ENCODE measurements at regions not wholly inside any gene's neighbourhood (a gene's known extent, or its start where the extent isn't known, plus 50 kb on each side); places are given as distances from the start of the nearest gene placed in this dataset.

DNA sequence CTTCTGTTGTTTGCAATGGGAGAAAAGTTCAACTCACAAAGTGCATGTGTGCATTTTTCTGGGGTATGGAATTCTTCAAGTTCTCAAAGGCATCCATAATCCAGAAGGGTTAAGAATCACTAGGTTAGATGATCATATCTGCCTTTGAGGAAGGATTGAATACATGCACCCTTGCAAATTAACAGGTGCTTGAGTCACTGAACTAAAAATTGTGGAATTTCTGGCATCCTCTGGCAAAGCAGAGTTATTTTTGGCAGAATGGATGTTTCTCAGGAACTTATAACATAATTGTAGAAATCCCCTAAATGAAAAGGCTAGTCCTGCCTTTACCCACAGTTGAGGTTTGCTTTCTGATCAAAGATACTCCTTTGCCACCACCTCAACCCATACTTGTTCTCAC, 136.5 kb upstream of the DYRK2 start:
- Histone ChIP-seq H3K9ac (ENCODE audit: extremely low read depth, low read length, poor library complexity, severe bottlenecking) (no peak overlapping the region), H3K4me1 (ENCODE audit: control insufficient read depth, insufficient read depth, low read length) (no peaks in the 10 kb centered on the region), H3K36me3 (ENCODE audit: control insufficient read depth, insufficient read depth, low read length) (no peaks in the 10 kb centered on the region), H3K27me3 (ENCODE audit: control insufficient read depth, insufficient read depth, low read length, poor library complexity, severe bottlenecking) (no peaks in the 10 kb centered on the region), H3K27ac (ENCODE audit: low read depth, low read length) (no peak overlapping the region), H3K4me3 (ENCODE audit: low read length) (no peak overlapping the region), H3K9me3 (ENCODE audit: control insufficient read depth, low read length) (no peaks in the 10 kb centered on the region)
- no peak overlapping the region for H3K4me3 Mint-ChIP-seq
- H3K27ac Mint-ChIP-seq, result no peak overlapping the region
- no peaks in the 10 kb centered on the region for H3K36me3 Mint-ChIP-seq (ENCODE audit: low read depth)
- peaks cover 10% of the 10 kb centered on the region for H3K4me1 Mint-ChIP-seq
- TF ChIP-seq CTCF (conservative IDR thresholded peaks at IDR 0.05), result no peak
- peaks cover 15% of the 10 kb centered on the region for H3K27me3 Mint-ChIP-seq (ENCODE audit: insufficient read depth)
- H3K9me3 Mint-ChIP-seq, result no peaks in the 10 kb centered on the region
- DNase-seq, result no peak

DNA sequence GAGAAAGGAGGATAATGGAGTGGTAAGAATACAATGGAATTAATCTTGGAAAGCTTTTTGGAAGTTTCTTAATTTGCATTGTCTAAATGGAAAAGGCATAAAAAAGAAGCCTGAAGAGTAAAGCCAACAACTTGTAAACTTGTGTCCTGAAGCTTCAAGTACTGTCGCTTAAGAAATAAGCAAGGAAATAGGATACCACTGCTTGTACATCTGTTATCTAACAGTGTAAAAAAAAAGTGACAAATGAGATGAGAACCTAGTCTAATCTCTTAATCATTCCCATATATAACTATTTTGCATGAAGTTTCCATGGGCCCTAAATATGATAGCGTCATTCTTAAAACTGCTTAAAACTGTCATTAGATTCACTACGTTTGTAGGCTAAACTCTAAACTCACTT, 134.0 kb upstream of the DYRK2 start:
- Histone ChIP-seq H3K4me3 (ENCODE audit: low read length) (no peak overlapping the region), H3K27ac (ENCODE audit: low read depth, low read length) (no peak overlapping the region), H3K4me1 (ENCODE audit: control insufficient read depth, insufficient read depth, low read length) (no peaks in the 10 kb centered on the region), H3K9ac (ENCODE audit: extremely low read depth, low read length, poor library complexity, severe bottlenecking) (no peak overlapping the region), H3K27me3 (ENCODE audit: control insufficient read depth, insufficient read depth, low read length, poor library complexity, severe bottlenecking) (no peaks in the 10 kb centered on the region), H3K9me3 (ENCODE audit: control insufficient read depth, low read length) (no peaks in the 10 kb centered on the region), H3K36me3 (ENCODE audit: control insufficient read depth, insufficient read depth, low read length) (no peaks in the 10 kb centered on the region)
- no peak for TF ChIP-seq CTCF (conservative IDR thresholded peaks at IDR 0.05)
- no peak overlapping the region for H3K4me3 Mint-ChIP-seq
- no peaks in the 10 kb centered on the region for H3K36me3 Mint-ChIP-seq (ENCODE audit: low read depth)
- no peak for DNase-seq
- H3K27ac Mint-ChIP-seq, result no peak overlapping the region
- peaks cover 17% of the 10 kb centered on the region for H3K27me3 Mint-ChIP-seq (ENCODE audit: insufficient read depth)
- 90 to 96% methylated on average over 3 of the region's 3 CpGs for WGBS, 2 experiments (ENCODE audit: insufficient coverage in 1 of 2, insufficient read length in 1 of 2)
- no peaks in the 10 kb centered on the region for H3K9me3 Mint-ChIP-seq
- peaks cover 10% of the 10 kb centered on the region for H3K4me1 Mint-ChIP-seq

DNA sequence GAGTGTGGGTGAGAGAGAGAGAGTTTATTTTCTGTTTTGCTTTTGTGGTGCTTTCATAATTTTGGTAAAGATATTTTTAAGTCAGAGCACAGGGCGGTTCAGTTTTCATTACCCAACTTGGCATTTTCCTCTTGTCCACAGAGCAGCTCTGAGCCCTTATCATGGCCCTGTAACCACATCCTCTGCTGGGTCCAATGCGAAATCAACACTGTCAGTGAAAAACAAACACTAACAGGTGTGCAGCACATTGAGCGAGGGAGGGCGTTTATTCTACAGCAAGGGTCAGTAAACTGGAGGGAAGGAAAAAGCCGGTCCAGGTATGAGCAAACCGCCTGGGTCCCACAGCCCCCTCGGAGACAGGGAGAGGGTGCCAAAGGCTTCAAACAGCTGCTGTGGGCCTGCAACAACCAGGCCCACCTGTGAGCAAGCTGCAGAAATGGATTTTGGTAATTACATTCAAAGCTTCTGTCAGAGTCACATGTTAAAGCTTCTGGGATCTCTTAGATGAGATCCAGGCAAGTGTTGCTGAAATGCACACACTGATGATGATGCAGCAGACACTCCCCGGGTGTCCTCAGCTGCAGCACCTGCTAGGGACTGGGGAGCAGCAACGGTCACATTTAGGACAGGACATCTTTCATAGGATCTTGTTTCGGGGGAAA, 132.7 kb upstream of the DYRK2 start:
- no peak for TF ChIP-seq CTCF (conservative IDR thresholded peaks at IDR 0.05)
- WGBS, 2 experiments (ENCODE audit: insufficient coverage in 1 of 2, insufficient read length in 1 of 2), result 92 to 94% methylated on average over 10 of the region's 10 CpGs
- H3K9ac ChIP-seq (ENCODE audit: extremely low read depth, low read length, poor library complexity, severe bottlenecking), result no peak overlapping the region
- H3K36me3 ChIP-seq (ENCODE audit: control insufficient read depth, insufficient read depth, low read length), result no peaks in the 10 kb centered on the region
- Mint-ChIP-seq H3K27ac (no peak overlapping the region), H3K4me3 (no peak overlapping the region), H3K9me3 (no peaks in the 10 kb centered on the region), H3K27me3 (ENCODE audit: insufficient read depth) (peaks cover 15% of the 10 kb centered on the region), H3K4me1 (peaks cover 18% of the 10 kb centered on the region), H3K36me3 (ENCODE audit: low read depth) (no peaks in the 10 kb centered on the region)
- no peaks in the 10 kb centered on the region for H3K27me3 ChIP-seq (ENCODE audit: control insufficient read depth, insufficient read depth, low read length, poor library complexity, severe bottlenecking)
- H3K4me3 ChIP-seq (ENCODE audit: low read length), result no peak overlapping the region
- H3K4me1 ChIP-seq (ENCODE audit: control insufficient read depth, insufficient read depth, low read length), result no peaks in the 10 kb centered on the region
- no peaks in the 10 kb centered on the region for H3K9me3 ChIP-seq (ENCODE audit: control insufficient read depth, low read length)
- no peak overlapping the region for H3K27ac ChIP-seq (ENCODE audit: low read depth, low read length)
- DNase-seq, result peak; percentile 47

Data from endodermal cell (in vitro differentiated cells).